ENCODE measurements at regions not wholly inside any gene's neighbourhood (a gene's known extent, or its start where the extent isn't known, plus 50 kb on each side); places are given as distances from the start of the nearest gene placed in this dataset.
"Not testable (repeated sequence)": the region's sequence is repeated elsewhere in the genome, so short reads cannot be mapped to it uniquely, and the experiment has no call there.

DNA sequence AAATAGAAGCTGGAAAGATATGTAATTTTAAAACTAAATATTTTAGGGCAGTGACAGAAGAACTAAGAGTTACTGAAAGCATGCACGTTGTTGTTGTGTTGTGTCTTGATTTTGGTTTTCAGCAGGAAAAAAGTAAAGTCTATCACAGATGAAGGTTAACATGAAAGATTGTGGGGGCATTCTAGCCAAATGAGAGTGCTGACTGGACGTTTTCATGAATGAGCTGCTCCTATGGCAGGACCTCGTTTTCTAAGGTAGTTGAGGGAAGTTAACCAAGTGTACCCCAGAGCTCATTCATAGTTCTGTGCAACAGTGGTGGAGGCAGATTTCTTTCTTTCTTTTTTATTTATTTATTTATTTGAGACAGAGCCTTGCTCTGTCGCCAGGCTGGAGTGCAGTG, 194.6 kb upstream of the IRS2 start:
- no peak for DNase-seq (ENCODE audit: extremely low read depth in 1 of 2, low read depth in 1 of 2)

GRCh38 chr13:109979676-109980075, 193.3 kb upstream of the IRS2 start:
- DNase-seq (ENCODE audit: extremely low read depth in 1 of 2, low read depth in 1 of 2) = not testable (repeated sequence)

- no peak for DNase-seq (ENCODE audit: extremely low read depth in 1 of 2, low read depth in 1 of 2)
Measured at GRCh38 chr13:109979228-109979627, 192.8 kb upstream of the IRS2 start.

DNA sequence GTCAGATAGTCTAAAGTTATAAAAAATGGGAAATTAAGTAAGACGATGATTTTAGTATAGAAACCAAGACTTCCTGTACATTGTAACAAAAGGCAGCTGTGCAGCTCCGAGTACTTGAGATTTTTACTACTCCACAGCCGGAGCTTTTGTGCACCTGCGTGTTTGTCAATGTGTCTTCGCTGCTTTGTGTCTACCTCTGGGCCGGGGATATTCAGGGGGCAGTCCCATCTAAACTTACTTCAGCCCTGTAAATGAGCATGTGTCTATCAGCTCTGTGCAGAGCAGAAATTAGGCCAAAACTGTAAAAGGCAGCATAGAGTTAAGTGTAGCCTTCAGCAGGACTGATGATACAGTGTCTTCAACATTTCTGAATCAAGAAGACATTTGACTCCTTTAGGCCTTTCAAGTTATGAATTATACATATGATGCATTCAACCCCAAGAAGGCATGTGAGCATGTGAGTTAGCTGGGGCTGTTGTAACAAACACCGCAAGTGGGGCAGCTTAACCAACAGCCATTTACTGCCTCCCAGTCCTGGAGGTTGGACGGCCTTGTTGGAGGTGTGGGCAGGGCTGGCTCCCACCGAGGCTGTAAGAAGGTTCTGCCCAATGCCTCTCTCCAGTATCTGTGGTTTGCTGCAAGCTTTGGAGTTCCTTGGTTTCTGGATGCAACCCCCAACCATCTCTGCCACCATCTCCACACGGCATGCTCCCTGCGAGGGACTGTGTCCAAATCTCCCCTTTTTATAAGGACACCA, 191.0 kb upstream of the IRS2 start:
- DNase-seq (ENCODE audit: extremely low read depth in 1 of 2, low read depth in 1 of 2) = no peak

DNA sequence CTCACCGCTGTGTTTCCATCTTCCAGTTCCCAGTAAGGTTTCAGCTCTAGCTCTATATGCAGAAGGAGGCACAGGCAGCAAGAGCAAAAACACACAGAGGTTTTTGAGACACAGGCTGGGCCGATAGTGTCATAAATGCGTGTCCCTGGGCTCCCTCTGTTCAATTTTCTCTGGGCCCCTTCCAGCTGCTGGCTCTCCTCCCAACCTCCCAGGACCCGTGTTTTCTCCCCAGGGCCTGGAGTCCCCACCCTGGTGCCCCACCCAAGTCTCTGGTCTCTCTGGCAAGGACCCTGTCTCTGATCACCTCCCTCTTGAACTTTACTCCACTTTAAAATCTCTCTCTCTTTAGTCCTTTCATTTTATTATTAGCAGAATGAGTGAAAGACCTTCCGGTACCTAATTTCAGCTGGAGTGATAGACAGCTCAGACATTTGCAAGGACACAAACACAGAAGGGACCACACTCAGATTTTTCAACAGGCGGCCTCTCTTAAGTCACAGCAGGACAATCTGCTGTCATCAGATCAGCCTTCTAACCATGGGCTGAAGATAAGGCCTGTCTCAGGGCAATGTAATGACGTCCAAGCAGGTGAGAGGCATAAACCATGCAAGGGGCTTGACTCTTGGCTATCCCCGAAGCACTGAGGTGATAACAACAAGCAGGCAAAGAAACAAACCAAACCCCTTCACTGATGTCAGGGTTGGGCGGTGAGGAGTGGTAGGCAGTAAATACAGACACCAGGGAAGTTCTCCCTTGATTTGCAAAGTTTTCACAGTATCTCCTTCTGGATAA, 190.0 kb upstream of the IRS2 start:
- no peak for DNase-seq (ENCODE audit: extremely low read depth in 1 of 2, low read depth in 1 of 2)

DNA sequence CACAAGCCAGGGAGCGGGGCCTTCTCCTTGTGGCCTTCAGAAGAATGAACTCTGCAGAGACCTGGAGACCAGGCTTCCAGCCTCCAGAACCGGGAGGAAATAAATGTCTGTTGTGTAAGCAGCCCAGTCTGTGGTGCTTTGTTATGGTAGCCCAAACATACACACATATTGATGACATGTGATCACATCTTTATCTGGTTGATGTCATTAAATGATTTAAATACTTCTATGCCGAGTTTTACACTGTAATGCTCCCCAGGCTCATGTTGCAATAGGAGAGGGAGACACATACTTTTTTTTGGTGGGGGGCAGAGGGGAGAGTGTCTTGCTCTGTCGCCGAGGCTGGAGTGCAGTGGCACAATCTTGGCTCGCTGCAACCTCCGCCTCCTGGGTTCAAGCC, 188.0 kb upstream of the IRS2 start:
- no peak for DNase-seq (ENCODE audit: extremely low read depth in 1 of 2, low read depth in 1 of 2)

GRCh38 chr13:109973279-109973678, 186.9 kb upstream of the IRS2 start:
- DNase-seq (ENCODE audit: extremely low read depth in 1 of 2, low read depth in 1 of 2) = no peak

- DNase-seq (ENCODE audit: extremely low read depth in 1 of 2, low read depth in 1 of 2) = no peak
Measured at GRCh38 chr13:109971456-109972090, 185.2 kb upstream of the IRS2 start.

DNA sequence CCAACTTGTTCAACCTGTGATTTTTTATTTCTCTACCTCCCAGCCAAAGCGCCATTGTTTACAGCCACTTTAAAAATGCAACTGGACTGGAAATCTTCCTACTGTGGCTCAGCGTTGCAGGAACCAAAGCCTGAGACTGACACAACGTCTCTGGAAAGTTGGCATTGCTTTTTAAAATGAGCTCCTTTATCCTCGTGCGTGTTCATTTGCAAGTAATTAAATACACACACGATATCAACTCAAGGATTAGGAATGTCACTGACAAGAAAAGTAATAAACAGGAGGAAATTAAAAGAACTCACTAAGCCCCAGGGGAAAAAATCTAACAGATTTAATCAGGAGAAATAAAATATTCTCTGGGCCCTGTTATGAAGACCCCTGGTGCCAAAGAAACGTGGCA, 184.6 kb upstream of the IRS2 start:
- DNase-seq (ENCODE audit: extremely low read depth in 1 of 2, low read depth in 1 of 2) = no peak

GRCh38 chr13:109968876-109969577, 182.6 kb upstream of the IRS2 start:
- DNase-seq (ENCODE audit: extremely low read depth in 1 of 2, low read depth in 1 of 2) = no peak

DNA sequence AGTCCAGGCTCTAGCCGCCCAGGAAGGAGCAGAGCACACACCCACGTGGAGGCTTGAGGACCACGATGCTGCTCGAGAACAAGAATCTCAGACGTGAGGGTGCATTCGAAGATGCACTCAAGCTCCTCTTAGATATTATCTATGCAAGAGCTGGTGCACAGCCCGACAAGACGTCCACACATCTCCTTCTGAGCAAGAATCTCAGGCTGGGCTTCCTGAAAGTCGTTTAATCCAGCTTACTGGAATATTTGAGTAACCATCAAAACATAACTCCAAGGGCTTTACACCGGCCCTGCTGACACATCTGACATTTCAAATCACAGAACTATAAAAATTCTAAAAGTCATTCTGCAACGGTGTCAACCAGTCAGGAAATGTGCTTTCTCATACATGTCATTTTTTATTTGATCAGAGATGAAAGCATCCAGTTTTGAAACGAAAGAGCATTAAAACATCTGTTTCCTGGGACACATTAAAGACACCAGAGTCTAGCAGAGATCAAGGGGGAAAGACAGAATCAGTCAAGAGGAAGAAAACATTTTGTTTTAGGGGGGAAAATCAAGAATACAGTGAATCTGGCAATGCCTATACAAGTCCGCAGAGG, 177.7 kb upstream of the IRS2 start:
- DNase-seq (ENCODE audit: extremely low read depth in 1 of 2, low read depth in 1 of 2) = no peak

DNA sequence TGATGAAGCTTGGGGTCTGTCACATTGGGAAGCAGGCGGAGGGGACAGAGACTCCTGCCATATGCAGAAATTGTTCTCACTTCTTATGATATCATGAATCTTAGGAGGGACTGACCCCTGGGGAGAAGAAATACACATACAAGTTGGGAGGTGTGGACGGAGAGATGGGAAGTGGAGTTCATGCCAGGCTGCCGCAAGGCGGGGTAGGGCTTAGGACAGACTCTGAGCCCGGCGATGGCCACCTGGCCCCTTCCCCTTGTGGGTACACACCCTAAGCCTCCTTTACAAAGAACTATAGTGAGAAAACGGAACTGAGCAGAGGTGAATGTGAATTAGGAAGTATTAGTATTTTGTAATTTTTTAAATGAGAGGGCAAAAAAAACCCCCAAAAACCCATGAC, 177.0 kb upstream of the IRS2 start:
- DNase-seq (ENCODE audit: extremely low read depth in 1 of 2, low read depth in 1 of 2) = no peak

GRCh38 chr13:109959903-109960302, 173.5 kb upstream of the IRS2 start:
- no peak for DNase-seq (ENCODE audit: extremely low read depth in 1 of 2, low read depth in 1 of 2)

- no peak for DNase-seq (ENCODE audit: extremely low read depth in 1 of 2, low read depth in 1 of 2)
Measured at GRCh38 chr13:109957875-109958274, 171.5 kb upstream of the IRS2 start.

GRCh38 chr13:109955598-109955997, 169.2 kb upstream of the IRS2 start:
- no peak for DNase-seq (ENCODE audit: extremely low read depth in 1 of 2, low read depth in 1 of 2)

GRCh38 chr13:109954441-109954840, 168.1 kb upstream of the IRS2 start:
- DNase-seq (ENCODE audit: extremely low read depth in 1 of 2, low read depth in 1 of 2) = no peak

GRCh38 chr13:109951491-109951890, 165.1 kb upstream of the IRS2 start:
- no peak for DNase-seq (ENCODE audit: extremely low read depth in 1 of 2, low read depth in 1 of 2)

GRCh38 chr13:109949397-109949796, 163.0 kb upstream of the IRS2 start:
- no peak for DNase-seq (ENCODE audit: extremely low read depth in 1 of 2, low read depth in 1 of 2)

GRCh38 chr13:109947006-109947405, 160.6 kb upstream of the IRS2 start:
- DNase-seq (ENCODE audit: extremely low read depth in 1 of 2, low read depth in 1 of 2) = no peak

DNA sequence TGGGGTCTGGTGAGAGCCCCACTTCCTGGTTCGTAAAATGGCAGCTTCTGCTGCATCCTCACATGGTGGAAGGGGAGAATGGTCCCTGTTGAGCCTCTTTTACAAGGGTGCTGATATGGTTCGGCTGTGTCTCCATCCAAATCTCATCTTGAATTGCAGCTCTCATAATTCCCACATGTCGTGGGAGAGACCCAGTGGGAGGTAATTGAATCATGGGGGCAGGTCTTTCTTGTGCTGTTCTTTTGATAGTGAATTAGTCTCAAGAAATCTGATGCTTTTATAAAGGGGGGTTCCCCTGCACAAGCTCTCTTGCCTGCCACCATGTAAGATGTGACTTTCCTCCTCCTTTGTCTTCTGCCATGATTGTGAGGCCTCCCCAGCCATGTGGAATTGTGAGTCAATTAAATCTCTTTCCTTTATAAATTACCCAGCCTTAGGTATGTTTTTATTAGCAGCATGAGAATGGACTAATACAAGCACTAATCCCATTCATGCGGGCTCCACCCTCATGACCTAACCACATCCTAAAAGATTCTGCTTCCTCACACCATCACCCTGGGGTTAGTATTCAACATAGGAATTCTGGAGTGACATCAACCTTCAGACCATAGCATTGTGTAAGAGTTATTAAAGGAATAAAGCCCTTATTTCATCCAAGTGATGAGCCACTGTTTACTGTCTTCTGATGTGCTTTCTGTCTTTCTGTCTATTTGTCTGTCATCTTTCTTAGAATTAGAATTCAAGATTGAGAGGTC, 159.0 kb upstream of the IRS2 start:
- no peak for DNase-seq (ENCODE audit: extremely low read depth in 1 of 2, low read depth in 1 of 2)

Data from stimulated activated CD8-positive, alpha-beta memory T cell treated with anti-CD3 and anti-CD28 coated beads, Interleukin-7, amount 100 ng/mL, for 48 hours (primary cell).